AG09309 (cell line): ENCODE measurements at regions not wholly inside any gene's neighbourhood (a gene's known extent, or its start where the extent isn't known, plus 50 kb on each side); places are given as distances from the start of the nearest gene placed in this dataset.

Experiments
- DNase-seq: peaks from one replicate; pipeline ENCODE4 v3.0.0-alpha.2; 2010; ENCODE audit warnings: low read depth
- H3K4me3 ChIP-seq: 2 replicates; pipeline ENCODE4 v1.5.1; 2011; ENCODE audit warnings: mild to moderate bottlenecking, low read depth, low read length, moderate library complexity; ENCODE audit not compliant: control insufficient read depth
- CTCF ChIP-seq: IDR thresholded peaks from 2 replicates; pipeline ENCODE4 v1.5.1; 2011; ENCODE audit warnings: mild to moderate bottlenecking, low read depth, low read length, inconsistent platforms; ENCODE audit not compliant: insufficient read depth, control insufficient read depth; ENCODE audit errors: missing control alignments

- no peak for DNase-seq
Observed at GRCh38 chr14:44339862-44340261, 167.2 kb downstream of the FSCB start.

GRCh38 chr14:44339231-44339630, 167.9 kb downstream of the FSCB start:
- DNase-seq, result no peak
- no peak for TF ChIP-seq CTCF
- H3K4me3 ChIP-seq, result no peak overlapping the region

More at GRCh38 chr14:44339862-44340261, 167.2 kb downstream of the FSCB start:
- TF ChIP-seq CTCF, result no peak
- H3K4me3 ChIP-seq, result no peak overlapping the region

GRCh38 chr14:44317441-44317746, 189.7 kb downstream of the FSCB start:
- no peak for DNase-seq
- no peak for TF ChIP-seq CTCF
- H3K4me3 ChIP-seq, result no peak overlapping the region

GRCh38 chr14:44316647-44317440, 190.2 kb downstream of the FSCB start:
- DNase-seq, result peak; percentile 78
- H3K4me3 ChIP-seq, result no peak overlapping the region
- no peak for TF ChIP-seq CTCF

- no peak for TF ChIP-seq CTCF
- H3K4me3 ChIP-seq, result no peak overlapping the region
- DNase-seq, result no peak
Observed at GRCh38 chr14:44309331-44309730, 197.8 kb downstream of the FSCB start.

GRCh38 chr14:44300916-44301315, 206.2 kb downstream of the FSCB start:
- no peak for TF ChIP-seq CTCF
- no peak overlapping the region for H3K4me3 ChIP-seq
- no peak for DNase-seq

- no peak for TF ChIP-seq CTCF
- H3K4me3 ChIP-seq, result no peak overlapping the region
- DNase-seq, result peak; percentile 56
Observed at GRCh38 chr14:44297437-44297836, 209.6 kb downstream of the FSCB start.
